ENCODE measurements at regions not wholly inside any gene's neighbourhood (a gene's known extent, or its start where the extent isn't known, plus 50 kb on each side); places are given as distances from the start of the nearest gene placed in this dataset.

DNA sequence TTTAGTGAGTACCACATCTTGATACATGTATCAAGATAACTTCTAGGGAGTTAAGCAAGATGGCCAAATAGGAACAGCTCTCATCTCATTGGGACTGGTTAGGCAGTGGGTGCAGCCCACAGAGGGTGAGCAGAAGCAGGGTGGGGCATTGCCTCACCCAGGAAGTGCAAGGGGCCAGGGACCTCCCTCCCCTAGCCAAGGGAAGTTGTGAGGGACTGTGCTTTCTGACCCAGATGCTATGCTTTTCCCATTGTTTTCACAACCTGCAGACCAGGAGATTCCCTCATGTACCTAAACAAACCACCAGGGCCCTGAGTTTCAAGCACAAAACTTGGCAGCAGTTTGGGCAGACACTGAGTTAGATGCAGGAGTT, 665.0 kb upstream of the CBLB start:
- no peak for DNase-seq (ENCODE audit: low spot score)

DNA sequence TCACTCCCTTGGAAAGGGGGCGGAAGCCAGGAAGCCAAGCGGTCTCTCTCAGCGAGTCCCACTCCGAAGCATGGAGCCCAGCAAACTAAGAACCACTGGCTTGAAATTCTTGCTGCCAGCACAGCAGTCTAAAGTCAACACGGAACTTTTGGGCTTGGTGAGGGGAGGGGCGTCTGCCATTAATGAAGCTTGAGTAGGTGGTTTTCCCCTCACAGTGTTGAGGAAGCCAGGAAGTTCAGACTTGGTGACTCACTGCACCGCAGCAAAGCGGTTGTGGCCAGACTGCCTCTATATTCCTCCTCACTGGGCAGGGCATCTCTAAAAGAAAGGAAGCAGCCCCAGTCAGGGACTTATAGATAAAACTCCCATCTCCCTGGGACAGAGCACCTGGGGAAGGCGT, 665.4 kb upstream of the CBLB start:
- no peak for DNase-seq (ENCODE audit: low spot score)

- no peak for DNase-seq (ENCODE audit: low spot score)
Observed at GRCh38 chr3:106540743-106541142, 671.9 kb upstream of the CBLB start.

DNA sequence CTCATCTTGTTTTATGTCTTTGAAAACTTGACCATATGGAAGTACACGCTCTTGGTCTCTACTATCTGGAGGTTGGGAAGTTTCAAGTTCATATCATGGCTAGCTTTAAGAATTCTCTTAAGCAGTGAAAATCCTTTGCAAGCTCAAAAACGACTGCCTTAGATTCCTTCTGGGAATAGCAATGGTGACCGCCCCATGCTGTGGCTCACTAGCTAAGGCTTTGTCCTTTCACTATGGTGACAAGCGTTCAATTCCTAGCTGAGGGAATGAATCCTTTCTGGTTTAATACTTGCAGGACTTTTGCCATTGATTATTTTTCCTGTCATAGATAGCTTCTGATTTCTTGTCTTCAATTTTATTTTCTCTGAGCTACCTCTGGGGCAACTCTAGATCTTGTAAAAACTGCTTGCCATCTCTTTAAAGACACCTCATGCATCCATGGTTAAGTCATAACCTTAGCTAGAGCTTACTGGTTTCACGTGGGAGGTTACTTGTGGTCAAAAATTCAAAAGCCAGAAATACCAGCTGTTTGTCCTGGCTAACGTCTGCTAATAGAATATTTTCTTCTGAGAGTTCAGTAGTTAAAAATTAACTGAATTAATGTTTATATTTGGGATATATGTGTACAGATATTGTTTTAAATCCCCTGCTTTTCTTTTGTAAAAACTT, 673.4 kb upstream of the CBLB start:
- no peak for DNase-seq (ENCODE audit: low spot score)

GRCh38 chr3:106552351-106553043, 683.7 kb upstream of the CBLB start:
- no peak for DNase-seq (ENCODE audit: low spot score)

- DNase-seq (ENCODE audit: low spot score): no peak
Observed at GRCh38 chr3:106560451-106560966, 691.7 kb upstream of the CBLB start.

DNA sequence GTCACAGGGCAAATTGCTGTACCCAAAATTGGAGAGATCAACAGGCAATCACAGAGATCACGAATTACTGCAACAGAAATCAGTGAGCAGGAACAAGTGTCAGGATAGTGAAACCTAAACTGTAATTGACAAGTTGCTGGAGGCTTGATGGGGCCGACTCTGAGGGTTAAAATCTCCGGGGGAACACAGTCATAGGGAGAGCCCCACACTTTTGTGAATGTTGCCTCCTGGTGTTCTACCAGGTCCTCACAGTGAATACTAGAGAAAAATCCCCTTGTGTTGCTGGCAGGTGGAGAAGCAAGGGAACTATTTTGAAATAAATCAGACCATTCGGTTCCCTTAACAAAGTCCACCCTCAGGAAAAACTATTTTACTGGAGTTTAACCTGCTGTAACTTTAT, 697.5 kb upstream of the CBLB start:
- no peak for DNase-seq (ENCODE audit: low spot score)

DNA sequence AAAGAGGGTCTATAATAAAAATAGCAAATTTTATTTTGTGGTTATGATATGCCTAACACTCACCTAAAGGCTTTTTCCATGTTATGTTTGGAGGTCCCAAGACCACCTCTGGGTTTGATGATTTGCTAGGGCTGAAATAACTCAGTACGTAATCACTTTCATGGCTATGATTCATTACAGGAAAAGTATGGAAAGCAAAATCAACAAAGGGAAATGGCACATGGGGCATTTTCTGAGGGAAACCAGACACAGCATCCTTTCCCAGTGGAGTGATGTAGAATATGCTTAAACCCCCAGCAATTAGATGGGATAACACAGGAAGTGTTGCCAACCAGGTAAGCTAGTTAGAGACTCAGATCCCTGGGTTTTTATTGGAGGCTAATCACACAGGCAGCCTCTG, 701.6 kb upstream of the CBLB start:
- no peak for DNase-seq (ENCODE audit: low spot score)

DNA sequence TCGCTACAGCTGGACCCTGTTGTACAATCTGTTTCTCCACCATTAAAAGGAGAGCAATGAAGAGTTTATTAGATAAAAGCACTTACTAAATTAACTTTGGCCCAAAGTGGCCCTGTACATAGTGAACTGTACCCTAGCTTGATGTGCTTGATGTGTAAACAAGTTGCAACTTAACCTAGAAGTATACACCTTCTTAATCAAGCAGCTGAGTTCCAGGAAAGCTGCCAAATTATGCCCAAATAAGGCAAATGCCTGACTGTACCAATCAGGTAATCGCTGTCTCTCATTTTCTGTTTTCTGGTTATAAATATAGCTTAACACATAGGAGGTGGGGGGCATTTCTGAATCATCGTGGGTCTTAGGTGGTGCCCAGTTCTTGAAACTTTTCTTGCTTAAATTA, 704.8 kb upstream of the CBLB start:
- DNase-seq (ENCODE audit: low spot score): no peak

GRCh38 chr3:106575029-106575428, 706.2 kb upstream of the CBLB start:
- no peak for DNase-seq (ENCODE audit: low spot score)

GRCh38 chr3:106577241-106577640, 708.4 kb upstream of the CBLB start:
- no peak for DNase-seq (ENCODE audit: low spot score)

GRCh38 chr3:106578911-106579310, 710.1 kb upstream of the CBLB start:
- DNase-seq (ENCODE audit: low spot score): no peak

- no peak for DNase-seq (ENCODE audit: low spot score)
Observed at GRCh38 chr3:106582151-106582550, 713.3 kb upstream of the CBLB start.

DNA sequence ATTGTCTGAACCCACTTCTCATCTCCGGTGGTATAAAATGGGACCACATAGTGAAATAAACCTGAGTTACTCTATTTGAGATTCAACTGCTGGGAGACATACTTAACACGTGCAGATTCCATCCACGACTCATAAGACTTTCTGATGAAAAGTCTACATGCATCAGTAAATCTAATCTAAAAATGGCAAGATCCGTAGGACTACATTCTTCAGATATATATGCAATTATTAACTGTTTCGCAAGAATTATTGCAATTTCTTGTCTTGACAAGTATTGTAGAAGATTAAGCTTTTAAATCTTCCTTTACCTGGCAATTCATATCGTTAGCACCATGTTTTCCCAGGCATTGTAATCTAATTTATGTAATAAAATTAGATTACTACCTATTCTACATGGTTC, 718.7 kb upstream of the CBLB start:
- DNase-seq (ENCODE audit: low spot score): no peak

- DNase-seq (ENCODE audit: low spot score): no peak
Observed at GRCh38 chr3:106588739-106589138, 719.9 kb upstream of the CBLB start.

GRCh38 chr3:106589311-106589942, 720.6 kb upstream of the CBLB start:
- DNase-seq (ENCODE audit: low spot score): no peak

DNA sequence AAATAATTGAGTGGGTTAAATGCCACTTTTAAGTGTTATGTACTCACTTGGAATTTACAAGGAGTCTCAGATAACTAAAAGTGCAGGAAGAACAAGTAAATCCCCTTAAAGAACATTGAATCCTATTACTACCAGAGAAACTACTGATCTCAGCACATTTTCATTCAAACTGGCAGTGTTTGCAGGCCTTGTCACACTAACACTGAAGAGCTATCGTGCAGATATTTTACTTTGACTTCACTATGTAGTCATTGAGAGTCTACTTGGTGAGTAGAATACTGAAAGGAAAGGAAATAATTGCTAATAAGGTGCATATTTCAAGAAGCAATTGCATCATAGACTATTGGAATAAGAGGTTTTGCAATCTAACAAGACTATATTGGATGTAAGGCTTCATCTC, 721.4 kb upstream of the CBLB start:
- DNase-seq (ENCODE audit: low spot score): no peak

DNA sequence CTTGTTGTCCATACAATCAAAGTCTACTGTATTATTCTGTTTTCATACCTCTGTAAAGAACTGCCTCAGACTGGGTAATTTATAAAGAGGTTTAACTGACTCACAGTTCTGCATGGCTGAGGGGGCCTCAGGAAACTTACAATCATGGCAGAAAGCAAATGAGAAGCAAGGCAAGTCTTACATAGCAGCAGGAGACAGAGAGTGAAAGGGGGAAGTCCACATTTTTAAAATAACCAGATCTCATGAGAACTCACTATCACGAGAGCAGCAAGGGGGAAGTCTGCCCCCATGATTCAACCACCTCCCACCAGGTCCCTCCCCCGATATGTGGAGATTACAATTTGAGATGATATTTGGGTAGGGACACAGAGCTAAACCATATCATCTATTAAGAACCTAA, 724.6 kb upstream of the CBLB start:
- no peak for DNase-seq (ENCODE audit: low spot score)

DNA sequence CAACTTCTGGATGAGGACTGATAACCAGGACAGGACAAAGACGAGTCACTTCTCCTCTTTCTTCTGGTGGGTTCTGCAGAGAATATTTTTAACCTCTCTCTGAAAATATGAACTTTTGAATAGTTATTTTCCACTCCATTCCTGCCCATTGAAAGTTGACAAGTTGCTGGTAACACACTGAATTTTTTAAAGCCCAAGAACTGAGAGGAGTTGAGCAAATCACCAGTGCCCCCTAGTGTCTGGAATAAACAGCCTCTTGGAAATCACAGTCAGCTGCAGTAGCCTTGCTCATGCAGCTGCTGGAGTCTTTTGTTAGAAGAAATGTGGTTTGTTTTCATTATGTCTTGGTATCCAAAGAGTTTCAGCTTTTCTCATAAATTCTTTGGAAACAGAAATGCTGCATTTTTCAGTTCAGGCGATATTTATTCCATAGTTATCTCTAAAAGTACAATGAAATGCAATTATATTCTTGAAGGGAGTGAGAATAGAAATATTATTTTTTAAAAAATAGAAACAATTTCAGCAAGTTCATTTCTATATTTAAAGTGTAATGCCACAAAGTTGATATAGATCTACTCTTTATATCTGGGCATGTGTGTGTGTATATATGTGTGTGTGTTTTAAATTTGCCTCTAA, 741.0 kb upstream of the CBLB start:
- DNase-seq (ENCODE audit: low spot score): peak; percentile 79

GRCh38 chr3:106610362-106610959, 741.6 kb upstream of the CBLB start:
- DNase-seq (ENCODE audit: low spot score): no peak

GRCh38 chr3:106611116-106611515, 742.3 kb upstream of the CBLB start:
- no peak for DNase-seq (ENCODE audit: low spot score)

- DNase-seq (ENCODE audit: low spot score): no peak
Observed at GRCh38 chr3:106611841-106612240, 743.0 kb upstream of the CBLB start.
